HT-29 (cell line): ENCODE measurements at regions not wholly inside any gene's neighbourhood (a gene's known extent, or its start where the extent isn't known, plus 50 kb on each side); places are given as distances from the start of the nearest gene placed in this dataset.
A peak's percentile ranks its signal among the peaks of the same experiment; 100 is the strongest.
"Not testable (repeated sequence)": the region's sequence is repeated elsewhere in the genome, so short reads cannot be mapped to it uniquely, and the experiment has no call there.

ENCODE experiments used
- DNase-seq: peaks from one replicate; pipeline ENCODE4 v3.0.0-alpha.2; 2015; ENCODE audit warnings: low spot score

DNA sequence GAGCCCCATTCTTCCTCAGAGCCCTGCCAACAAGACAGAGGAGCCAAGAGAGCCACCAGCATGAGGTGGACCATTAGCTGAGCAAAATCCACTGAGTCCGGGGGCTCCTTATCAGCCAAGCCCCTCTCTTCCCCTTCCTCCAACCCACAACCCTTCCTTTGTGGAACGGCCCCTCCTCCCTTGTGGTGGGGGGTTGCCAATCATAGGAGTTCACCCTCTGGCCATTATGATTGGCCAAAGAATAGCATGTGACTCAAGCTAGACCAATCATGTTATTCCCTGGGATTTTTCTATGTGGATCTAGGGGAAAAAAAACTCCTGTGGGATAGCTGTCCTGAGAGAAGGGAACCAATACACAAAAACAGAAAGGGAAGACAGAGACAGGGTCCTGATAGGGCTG is 120.5 kb downstream of the C16orf95 start:
- DNase-seq, result no peak

DNA sequence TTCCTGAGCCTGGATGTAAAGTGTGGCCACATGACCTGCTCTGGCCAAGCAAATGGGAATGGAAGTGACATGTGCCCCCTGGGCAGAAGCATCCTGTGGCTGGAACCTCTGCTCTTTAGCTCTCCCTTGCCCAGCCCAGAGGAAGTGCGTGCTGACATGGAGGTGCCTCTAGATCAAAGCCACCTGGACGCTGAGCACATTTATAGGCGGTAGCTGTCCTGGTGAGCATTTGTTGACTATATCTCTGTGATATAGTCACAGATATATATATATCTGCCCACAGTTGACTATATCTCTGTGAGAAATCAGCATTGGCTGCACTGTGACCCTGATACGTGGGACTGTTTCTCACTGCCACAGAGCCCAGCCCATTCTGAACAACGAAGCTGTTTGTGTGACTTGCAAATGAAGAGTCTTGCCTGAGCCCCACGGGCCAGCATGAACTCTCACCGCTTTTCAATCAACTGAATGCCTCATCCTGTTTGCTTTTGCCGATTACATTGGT is 118.8 kb downstream of the C16orf95 start:
- no peak for DNase-seq

DNA sequence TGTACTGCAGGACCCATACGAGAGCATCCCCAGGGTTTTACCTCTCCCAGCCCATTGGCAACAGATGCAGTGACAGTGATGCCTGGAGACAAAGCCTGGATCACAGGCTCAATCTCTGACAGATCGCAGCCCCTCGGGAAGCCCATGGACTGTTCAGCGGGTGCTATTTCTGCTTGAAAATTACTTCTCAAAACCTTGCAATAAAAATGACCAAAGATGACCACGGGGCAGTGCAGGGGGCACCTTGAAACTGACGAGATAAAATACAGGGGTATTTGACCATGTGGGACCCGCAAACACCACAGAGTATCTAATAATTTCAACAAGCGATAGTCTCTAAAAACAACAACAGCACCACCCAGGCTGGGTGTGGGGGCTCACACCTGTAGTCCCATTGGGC is 118.3 kb downstream of the C16orf95 start:
- no peak for DNase-seq

DNA sequence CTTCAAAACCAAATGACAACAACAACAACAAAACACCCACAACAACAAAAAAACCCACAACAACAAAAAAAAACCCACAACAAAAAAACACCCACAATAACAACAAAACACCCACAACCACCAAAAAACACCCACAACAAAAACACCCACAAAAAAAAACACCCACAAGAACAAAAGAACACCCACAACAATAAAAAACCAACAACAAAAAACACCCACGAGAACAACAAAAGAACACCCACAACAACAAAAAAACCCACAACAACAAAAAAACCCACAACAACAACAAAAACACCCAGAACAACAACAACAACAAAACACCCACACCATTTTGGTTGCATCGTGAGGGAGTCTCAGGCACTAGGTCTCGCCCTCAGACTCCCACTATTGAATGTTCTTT is 117.8 kb downstream of the C16orf95 start:
- no peak for DNase-seq

DNA sequence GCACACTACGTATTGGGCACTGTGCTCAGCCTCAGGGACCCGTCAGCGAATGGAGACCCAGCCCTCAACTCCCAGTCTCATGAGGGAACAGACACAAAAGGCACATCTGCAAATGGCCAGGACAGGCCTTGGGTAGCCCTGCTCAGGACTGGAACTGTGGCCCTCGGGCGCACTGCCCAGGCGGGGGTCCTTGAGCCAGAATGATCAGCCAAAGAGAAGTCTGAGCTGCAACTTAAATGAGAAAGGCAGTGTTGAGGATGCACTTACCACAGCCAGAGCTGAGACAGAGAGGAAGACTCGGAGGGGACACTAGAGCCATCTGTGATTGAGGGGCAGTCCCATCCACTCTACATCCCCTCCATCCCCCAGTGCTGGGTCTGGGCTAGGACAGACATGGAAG is 117.3 kb downstream of the C16orf95 start:
- no peak for DNase-seq

DNA sequence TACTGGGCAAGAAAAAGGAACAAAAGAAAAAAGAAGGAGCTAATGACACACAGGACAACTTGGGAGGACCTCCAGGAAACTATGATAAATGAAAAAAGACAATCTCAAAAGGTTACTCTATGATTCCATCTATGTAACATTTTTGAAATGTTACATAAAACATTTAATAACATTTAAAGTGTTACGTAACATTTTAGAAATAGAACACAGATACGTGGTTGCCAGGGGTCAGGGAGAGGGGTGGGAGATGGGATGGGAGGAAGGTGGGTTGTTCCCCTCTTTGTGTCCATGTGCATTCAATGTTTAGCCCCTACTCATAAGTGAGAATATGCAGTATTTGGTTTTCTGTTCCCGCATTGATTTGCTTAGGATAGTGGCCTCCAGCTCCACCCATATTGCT is 116.6 kb downstream of the C16orf95 start:
- no peak for DNase-seq

DNA sequence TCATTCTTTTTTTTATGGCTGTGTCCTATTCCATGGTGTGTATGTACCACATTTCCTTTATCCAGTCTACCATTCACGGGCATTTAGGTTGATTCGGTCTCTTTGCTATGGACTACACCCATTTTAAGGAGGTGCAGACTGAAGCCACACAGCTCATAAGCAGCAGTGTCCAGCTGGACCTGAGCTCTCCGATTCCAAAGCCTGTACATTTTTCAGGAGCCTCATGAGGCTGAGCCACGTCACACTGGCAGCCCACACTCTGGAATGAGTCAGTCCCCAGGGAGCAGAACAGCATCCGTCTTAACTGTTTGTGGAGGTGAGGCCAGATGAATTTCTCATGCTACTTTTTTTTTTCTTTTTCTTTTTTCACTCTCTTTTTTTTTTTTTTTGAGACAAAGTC is 116.1 kb downstream of the C16orf95 start:
- no peak for DNase-seq

DNA sequence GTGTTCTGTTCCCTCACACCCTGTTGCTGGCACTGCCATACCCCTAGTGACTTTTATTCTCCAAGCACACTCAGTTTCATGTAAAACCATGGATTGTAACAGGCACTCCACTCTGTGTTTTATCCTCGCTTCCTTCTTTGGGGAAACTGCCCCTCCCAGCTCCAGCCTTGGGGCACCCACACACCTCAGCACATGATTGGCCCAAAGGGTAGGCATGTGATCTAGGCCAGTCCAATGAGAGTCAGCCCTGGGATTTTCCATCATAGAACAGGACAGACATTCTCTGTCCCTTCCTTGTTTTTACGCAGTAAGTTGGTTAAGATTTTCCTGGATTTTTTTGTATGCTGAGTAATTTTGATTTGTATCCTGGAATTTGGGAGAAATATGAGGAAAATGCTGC is 115.4 kb downstream of the C16orf95 start:
- DNase-seq, result no peak

DNA sequence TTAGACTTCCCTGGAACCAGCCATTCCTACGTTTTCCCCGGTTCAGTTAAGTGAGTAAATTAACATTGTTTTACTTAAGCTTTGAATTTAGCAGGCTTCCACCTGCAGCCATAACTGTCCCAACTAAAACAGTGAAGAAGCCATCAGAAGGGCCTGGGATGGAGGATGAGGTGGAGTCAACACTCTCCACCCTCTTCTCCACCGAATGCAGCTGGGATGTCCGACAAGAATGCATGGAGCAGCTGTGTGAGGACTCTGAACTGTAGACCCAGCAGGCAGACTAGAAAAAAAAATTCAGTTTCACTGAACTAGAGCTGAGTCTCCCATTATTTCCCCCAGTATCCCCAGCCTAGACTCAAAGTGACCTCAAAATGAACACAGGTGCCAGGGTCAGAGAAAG is 114.8 kb downstream of the C16orf95 start:
- DNase-seq, result no peak

DNA sequence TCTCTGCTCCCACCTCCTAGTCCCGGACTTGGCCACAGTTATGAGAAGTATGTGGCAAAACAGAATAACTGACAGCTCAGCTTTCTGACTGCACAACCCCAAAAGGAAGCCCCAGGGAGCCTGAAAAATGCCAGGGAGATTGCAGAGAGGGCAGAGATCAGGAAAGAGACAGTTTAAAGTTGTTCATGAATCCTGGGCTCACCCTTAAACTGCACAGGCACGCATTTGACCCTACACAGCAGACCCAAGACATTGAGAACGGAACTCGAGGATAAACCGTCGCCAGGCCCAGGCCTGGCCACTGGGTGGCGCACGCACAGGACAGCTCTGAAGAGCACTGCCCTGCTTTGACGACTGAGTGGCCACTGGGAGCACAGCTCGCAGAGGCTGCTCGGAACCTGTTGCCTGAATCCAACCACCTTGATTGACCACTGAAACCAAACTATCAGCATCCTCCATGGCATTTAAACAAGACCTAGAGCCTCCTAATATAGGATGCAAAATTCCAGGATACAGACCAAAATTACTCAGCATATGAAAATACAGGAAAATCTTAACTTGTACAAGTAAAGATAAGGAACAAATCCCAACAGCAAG is 114.0 kb downstream of the C16orf95 start:
- peak; percentile 86 for DNase-seq

DNA sequence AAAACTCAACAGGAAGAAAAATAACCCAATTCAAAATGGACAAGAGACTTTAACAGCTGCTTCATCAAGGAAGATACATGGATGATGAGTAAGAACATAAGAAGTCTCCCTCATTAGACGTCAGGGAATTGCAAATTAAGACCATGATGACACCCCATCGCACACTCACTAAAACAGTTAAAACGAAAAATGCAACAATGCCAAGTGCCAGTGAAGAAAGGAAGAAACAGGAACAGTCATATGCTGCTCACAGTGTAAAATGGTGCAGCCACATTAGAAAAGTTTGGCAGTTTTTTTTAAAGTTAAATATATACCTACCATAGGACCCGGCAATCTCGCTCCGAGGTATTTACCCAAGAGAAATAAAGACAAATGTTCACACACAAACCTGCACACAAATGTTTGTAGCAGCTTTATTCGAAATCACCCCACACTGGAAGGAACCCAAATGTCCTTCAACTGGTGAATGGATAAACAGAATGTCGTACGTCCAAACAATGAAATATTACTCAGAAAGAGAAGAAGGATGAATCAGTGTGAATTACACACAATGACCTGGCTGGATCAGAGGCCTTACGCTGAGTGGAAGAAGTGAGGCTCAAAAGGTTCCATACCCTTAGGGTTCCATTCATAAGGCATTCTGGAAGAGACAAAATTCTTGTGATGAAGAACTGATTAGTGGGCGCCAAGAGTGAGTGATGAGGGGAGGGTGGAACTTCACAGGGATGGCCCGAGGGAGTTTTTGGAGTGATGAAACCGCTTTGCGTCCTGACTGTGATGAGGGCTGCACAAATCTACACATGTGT is 110.3 kb downstream of the C16orf95 start:
- no peak for DNase-seq

DNA sequence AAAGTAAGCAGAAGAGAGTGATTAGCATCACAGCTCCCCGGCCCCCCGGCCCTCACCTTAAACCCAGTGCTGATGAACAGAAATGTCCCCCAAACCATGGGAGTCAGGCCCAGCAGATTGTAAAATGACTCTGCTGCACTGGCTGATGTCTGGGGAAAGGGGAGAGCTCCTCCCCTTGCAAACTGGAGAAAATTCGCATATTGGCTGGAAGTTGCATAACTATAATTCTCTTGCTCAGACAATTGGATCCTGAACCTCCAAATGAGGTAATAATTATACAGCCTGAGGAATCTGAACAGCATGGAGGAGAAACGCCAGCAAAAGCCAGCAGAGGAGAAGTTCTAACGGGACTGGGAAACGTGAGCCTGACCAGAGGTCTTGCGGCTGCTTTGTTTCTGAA is 109.7 kb downstream of the C16orf95 start:
- no peak for DNase-seq

DNA sequence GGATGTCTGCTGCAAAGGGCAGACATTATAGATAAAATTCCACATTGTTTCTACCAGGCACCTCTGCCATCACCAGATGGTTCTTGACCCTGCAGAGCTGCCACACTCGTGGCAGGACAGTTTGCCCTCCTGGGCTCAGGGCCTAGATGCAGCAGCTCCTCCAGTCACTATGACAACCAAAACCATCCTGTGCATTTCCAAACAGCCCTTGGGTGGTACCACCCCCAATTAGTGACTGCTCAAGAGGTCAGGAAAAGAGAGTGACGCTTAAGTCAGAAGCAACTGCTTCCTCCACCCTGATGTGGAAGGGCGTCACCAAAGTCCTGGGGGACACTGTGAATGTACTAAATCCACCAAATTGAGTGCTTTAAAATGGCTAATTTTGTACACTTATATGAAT is 109.2 kb downstream of the C16orf95 start:
- DNase-seq, result no peak

DNA sequence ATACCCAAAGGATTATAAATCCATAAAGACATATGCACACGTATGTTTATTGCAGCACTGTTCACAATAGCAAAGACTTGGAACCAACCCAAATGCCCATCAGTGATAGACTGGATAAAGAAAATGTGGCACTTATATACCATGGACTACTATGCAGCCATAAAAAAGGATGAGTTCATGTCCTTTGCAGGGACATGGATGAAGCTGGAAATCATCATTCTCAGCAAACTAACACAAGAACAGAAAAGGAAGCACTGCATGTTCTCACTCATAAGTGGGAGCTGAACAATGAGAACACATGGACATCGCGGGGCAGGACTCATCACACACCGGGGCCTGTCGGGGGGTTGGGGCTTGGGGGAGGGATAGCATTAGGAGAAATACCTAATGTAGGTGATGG is 108.2 kb downstream of the C16orf95 start:
- not testable (repeated sequence) for DNase-seq

DNA sequence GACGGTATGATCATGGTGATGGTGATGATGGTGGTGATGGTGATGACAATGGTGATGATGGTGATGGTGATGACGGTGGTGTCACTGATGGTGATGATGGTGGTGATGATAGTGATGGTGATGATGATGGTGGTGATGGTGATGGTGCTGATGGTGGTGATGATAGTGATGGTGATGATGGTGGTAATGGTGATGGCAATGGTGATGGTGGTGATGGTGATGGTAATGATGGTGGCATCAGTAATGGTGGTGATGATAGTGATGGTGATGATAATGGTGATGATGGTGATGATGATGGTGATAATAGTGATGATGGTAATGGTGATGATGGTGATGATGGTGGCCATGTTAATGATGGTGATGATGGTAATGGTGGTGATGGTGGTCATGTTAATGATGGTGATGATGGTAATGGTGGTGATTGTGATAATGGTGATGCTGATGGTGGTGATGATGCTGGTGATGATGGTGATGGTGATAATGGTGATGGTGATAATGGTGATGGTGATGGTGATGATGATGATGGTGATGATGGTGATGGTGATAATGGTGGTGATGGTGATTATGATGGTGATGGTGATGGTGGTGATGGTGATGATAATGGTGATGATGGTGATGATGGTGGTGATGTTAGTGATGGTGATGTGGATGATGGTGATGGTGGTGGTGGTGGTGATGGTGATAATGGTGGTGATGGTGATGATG is 107.2 kb downstream of the C16orf95 start:
- no peak for DNase-seq

DNA sequence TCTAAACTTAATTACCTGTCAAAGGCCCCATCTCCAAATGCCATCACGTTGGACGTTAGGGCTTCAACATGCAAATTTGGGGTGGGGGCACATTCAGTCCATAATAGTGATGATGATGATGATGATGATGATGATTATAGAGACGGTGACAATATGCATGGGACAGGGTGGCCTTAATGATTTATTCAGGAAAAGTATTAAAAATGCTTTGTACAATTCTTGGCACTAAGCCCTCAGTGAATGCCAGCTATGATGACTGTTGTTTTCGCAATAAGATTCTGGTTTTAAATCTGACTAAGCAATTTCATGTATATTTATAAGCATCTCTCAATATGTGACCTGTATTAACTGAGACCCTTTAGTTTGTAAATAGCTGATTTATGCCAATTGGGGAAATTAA is 106.3 kb downstream of the C16orf95 start:
- no peak for DNase-seq

DNA sequence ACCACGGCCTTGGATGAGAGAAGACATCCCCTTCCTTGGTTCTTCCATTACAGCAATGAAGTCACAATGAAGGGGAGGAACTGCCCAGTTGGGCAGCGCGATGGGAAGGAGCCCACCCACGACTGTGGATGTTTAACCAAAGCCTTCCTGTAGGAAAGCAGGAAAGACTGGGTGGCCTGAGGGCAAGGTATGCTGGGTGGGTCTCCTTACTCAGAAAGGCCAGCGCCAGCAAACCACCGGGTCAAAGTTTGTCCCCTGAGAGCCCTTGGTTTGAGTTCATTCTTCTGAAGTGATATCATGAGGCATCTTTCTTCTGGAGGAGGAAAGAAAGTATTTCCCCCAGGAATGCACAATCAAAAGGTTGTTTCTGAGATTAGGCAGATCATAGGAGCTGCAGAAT is 105.2 kb downstream of the C16orf95 start:
- DNase-seq, result peak; percentile 38

DNA sequence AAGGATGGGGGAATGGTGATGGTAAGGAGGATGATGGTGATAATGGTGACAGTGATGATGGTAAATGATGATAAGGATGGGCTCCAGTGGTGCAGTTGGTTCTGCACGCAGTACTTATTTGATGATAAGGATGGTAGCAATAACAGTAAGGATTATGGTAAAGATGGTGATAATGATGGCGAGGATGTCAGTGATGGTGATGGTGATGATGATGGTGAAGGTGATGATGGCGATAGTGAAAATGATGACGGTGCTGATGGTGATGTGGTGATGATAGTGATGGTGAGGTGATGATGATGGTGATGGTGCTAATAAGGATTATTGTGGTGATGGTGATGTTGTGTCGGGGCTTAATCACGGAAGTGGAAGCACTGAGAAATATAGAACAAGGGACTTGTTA is 103.7 kb downstream of the C16orf95 start:
- DNase-seq, result no peak

DNA sequence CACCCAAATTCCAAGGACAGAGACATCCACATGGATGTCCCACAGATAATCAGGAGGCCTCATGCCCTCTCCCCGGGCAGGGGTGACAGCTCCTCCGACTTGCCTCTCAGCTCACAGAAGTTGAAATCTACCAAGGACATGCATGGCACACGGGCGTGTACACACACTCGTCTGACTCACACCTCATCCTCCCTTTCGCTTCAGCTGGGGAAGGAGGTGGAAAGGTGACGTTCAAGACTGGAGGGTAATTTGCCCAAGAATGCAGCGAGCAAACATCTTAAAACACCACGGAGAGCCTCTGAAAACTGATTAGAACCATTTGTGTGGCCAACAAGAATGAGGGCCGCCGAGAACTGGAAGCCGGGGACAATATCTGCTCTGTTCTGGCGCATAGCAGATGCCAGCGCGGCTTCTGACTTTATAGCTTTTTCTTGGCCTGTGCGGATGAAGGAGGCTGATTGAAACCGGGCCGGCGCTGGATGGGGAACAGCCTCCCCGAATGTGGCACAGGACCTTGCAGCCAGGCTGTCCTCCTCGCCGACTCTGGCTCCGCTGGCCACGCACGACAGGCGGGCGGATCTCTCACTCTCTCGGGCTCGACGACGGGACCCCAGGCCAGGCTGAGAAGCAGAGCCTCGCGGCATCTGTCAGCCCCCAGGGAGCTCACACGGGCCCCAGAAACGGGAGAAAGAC is 100.9 kb downstream of the C16orf95 start:
- peak; percentile 23 for DNase-seq

DNA sequence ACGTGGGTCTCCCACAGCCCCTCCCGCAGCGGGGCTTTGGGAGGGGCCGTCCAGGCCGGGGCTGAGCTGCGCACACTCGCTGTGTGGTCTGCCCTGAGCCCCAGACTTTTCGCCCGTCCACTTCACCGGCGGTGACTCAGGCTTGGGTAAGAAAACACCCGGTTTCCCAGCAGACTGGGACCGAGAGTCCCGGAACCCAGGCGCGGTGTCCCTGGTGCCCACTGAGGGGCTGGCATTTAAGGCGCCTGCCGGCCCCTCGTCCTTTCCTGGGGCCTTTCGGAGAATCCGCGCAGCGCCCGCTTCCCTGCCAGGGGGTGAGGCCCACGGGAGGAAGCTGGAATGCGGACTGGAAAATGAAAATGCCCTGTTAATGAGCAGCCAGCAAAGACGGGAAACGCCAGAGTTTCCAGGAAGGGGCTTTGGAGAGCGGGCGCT is 100.3 kb downstream of the C16orf95 start:
- DNase-seq, result no peak

DNA sequence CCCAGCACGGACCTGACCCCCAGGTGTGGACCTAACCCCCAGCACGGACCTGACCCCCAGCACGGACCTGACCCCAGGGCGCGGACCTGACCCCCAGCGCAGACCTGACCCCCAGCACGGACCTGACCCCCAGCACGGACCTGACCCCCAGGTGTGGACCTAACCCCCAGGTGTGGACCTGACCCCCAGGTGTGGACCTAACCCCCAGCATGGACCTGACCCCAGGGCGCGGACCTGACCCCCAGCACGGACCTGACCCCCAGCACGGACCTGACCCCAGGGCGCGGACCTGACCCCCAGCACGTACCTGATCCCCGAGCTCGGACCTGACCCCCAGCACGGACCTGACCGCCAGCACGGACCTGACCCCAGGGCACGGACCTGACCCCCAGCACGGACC is 99.4 kb downstream of the C16orf95 start:
- DNase-seq, result not testable (repeated sequence)
